D721Med (cell line): ENCODE measurements at regions not wholly inside any gene's neighbourhood (a gene's known extent, or its start where the extent isn't known, plus 50 kb on each side); places are given as distances from the start of the nearest gene placed in this dataset.
"Not testable (repeated sequence)": the region's sequence is repeated elsewhere in the genome, so short reads cannot be mapped to it uniquely, and the experiment has no call there.

Source experiments
- DNase-seq: peaks from one replicate; pipeline ENCODE4 v3.0.0; 2011; ENCODE audit warnings: low spot score; ENCODE audit not compliant: insufficient read length
- FAIRE-seq: peaks from 2 replicates; lab custom pipeline; 2011; peaks lifted over from hg19 to GRCh38; lab: Jason Lieb, UNC
- CTCF ChIP-seq: IDR thresholded peaks from 2 replicates; pipeline ENCODE4 v1.5.1; 2012; ENCODE audit warnings: mild to moderate bottlenecking, control low read depth; ENCODE audit not compliant: insufficient read depth; ENCODE audit errors: missing control alignments

GRCh38 chr7:67671006-67671548 is 674.4 kb downstream of the TYW1 start:
- FAIRE-seq, result no peak
- no peak for DNase-seq

GRCh38 chr7:67673861-67674260 is 677.2 kb downstream of the TYW1 start:
- DNase-seq (no peak), FAIRE-seq (no peak)
- TF ChIP-seq CTCF, result no peak

More at GRCh38 chr7:67671006-67671548, 674.4 kb downstream of the TYW1 start:
- no peak for TF ChIP-seq CTCF

DNA sequence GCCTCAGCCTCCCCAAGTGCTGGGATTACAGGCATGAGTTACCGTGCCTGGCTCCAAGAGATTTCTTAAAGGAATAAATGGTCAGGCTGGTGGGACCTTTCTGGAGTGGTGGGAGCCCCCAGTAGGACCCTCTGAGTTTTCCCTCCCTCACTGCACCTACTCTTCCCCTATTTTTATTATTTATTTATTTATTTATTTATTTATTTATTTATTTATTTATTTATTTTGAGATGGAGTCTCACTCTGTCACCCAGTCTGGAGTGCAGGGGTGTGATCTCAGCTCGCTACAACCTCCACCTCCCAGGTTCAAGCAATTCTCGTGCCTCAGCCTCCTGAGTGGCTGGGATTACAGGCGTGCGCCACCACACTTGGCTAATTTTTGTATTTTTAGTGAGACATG is 678.2 kb downstream of the TYW1 start:
- DNase-seq, FAIRE-seq: not testable (repeated sequence)

DNA sequence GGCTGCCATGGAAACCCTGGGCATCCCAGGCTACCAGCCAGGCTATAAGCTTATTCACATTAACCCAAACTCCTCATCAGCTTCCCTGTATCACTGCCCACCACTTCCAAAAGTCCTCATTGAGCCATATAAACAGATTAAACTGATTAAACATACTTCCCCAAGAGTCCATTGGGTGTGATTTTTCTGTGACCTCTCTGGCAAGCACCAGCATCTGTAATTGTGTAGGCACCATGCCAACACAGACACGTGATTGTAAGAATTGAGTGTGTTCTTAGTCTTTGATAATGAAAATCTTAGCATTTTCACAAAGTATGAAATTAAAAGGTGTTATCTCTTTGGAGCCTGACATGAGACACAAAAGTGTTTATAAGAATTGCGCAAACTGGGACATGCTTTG is 679.3 kb downstream of the TYW1 start:
- no peak for TF ChIP-seq CTCF
- DNase-seq, result no peak
- FAIRE-seq, result no peak

DNA sequence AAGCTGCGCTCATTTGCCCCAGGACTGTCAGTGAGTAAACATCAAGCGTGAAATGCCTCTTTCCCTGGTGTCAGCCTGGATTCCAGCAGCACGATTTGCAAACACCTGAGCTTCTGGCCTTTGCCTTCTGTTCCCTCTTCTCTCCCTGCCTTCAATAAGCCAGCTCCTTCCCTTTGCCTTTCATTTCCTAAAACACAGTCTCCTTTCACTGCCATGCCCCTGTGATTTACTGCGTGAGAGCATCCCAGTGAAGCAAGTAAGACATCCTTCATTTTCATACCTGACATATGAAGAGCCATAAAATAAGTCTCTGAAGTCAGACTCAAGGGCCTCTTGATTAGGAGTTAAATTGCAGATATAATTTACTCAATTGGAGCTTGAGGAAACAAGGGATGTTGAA is 681.8 kb downstream of the TYW1 start:
- FAIRE-seq (no peak), DNase-seq (no peak)
- no peak for TF ChIP-seq CTCF

- DNase-seq, result no peak
- TF ChIP-seq CTCF, result no peak
- FAIRE-seq, result no peak
Measured at GRCh38 chr7:67683628-67684027, 687.0 kb downstream of the TYW1 start.

DNA sequence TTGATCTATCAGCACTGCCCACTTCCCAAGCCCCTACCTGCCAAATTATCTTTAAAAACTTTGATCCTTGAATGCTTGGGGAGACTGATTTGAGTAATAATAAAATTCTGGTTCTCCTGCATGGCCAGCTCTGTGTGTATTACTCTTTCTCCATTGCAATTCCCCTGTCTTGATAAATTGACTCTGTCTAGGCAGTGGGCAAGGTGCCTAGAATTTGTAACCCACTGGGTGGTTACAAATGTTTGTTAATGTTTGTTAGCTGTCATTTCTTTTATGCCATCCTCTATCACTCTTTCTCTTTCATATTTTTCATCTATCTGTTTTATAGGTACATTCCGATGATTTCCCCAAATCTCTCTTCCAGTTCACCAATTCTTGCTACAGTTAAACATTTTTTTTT is 694.1 kb downstream of the TYW1 start:
- DNase-seq (no peak), FAIRE-seq (no peak)
- TF ChIP-seq CTCF, result no peak

GRCh38 chr7:67692425-67692824 is 695.8 kb downstream of the TYW1 start:
- FAIRE-seq, result no peak
- DNase-seq, result no peak
- no peak for TF ChIP-seq CTCF
